ENCODE measurements at regions not wholly inside any gene's neighbourhood (a gene's known extent, or its start where the extent isn't known, plus 50 kb on each side); places are given as distances from the start of the nearest gene placed in this dataset.
"Not testable (repeated sequence)": the region's sequence is repeated elsewhere in the genome, so short reads cannot be mapped to it uniquely, and the experiment has no call there.

DNA sequence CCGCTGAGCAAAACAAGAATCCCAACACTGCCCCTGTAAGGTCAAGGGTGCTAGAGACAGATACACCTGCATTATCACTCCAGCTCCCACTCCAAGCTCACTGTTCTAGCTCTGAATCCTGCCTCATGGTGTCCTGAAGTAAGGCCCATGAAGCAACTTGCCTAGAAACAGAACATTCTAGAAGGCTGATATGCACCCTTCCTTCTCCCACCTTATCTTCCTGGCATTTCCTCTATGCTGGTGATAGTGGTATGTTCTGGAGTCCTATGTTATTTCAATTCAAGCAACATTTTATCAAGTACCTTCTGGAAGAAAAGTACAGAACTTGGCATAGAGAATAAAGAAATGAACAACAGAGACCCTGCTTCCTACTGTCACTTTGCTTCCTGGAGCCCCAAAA is 317.1 kb upstream of the KAZN start:
- intact Hi-C loops (cut with micrococcal nuclease; ENCODE audit: unreplicated experiment) = no loop called here
- H3K4me3 ChIP-seq = no peak overlapping the region
- no peaks in the 10 kb centered on the region for H3K36me3 ChIP-seq (ENCODE audit: low read depth)
- ChIA-PET POLR2A (ENCODE audit: unreplicated experiment) (no interaction called here), CTCF (no interaction called here)
- TF ChIP-seq, protein P1, sequence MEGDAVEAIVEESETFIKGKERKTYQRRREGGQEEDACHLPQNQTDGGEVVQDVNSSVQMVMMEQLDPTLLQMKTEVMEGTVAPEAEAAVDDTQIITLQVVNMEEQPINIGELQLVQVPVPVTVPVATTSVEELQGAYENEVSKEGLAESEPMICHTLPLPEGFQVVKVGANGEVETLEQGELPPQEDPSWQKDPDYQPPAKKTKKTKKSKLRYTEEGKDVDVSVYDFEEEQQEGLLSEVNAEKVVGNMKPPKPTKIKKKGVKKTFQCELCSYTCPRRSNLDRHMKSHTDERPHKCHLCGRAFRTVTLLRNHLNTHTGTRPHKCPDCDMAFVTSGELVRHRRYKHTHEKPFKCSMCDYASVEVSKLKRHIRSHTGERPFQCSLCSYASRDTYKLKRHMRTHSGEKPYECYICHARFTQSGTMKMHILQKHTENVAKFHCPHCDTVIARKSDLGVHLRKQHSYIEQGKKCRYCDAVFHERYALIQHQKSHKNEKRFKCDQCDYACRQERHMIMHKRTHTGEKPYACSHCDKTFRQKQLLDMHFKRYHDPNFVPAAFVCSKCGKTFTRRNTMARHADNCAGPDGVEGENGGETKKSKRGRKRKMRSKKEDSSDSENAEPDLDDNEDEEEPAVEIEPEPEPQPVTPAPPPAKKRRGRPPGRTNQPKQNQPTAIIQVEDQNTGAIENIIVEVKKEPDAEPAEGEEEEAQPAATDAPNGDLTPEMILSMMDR (conservative IDR thresholded peaks at IDR 0.05) = no peak
- TF ChIP-seq EZH2 (IDR thresholded peaks at IDR 0.05; ENCODE audit: low read depth) = no peak
- H2AFZ ChIP-seq = no peak overlapping the region
- no peaks in the 10 kb centered on the region for H3K9me3 ChIP-seq (ENCODE audit: insufficient read depth, low read depth)
- H3K4me1 ChIP-seq (replicated peaks; ENCODE audit: insufficient read depth) = no peaks in the 10 kb centered on the region
- peaks cover 9% of the 10 kb centered on the region; the same call in 1 of the 2 replicates for H3K27me3 ChIP-seq (ENCODE audit: insufficient read depth, low read depth)
- DNase-seq = no peak
- H3K4me2 ChIP-seq = no peak overlapping the region
- H3K9me2 ChIP-seq (ENCODE audit: insufficient read depth) = no peaks in the 10 kb centered on the region
- H3K79me2 ChIP-seq (ENCODE audit: low read depth) = no peaks in the 10 kb centered on the region
- H3F3A ChIP-seq (ENCODE audit: insufficient read depth, low read depth) = no peaks in the 10 kb centered on the region
- BruUV-seq (replicated peaks) = no TSS peak
- H4K20me1 ChIP-seq (ENCODE audit: insufficient read depth) = no peaks in the 10 kb centered on the region
- H3K27ac ChIP-seq = no peak overlapping the region

DNA sequence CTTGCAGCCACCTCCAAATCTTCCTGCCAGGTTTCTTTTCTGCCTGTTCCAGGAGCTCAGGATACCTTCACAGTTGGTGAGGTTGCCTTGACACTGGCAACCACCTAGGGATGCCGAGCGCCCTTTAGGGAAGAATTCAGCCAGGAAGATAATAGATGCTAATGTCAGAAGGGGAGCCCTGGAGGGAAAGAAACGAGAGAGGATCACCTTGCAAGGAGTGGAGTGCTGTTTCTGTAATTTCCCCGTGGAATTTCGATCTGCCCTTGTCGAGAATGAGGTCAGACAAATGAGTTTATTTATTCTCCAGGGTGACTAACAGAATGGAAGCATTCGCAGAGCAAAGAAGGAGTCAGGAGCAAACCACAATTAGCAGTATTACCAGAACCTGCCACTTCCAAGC is 315.8 kb upstream of the KAZN start:
- no TSS peak for BruUV-seq (replicated peaks)
- intact Hi-C loops (cut with micrococcal nuclease; ENCODE audit: unreplicated experiment) = no loop called here
- no peaks in the 10 kb centered on the region for H4K20me1 ChIP-seq (ENCODE audit: insufficient read depth)

DNA sequence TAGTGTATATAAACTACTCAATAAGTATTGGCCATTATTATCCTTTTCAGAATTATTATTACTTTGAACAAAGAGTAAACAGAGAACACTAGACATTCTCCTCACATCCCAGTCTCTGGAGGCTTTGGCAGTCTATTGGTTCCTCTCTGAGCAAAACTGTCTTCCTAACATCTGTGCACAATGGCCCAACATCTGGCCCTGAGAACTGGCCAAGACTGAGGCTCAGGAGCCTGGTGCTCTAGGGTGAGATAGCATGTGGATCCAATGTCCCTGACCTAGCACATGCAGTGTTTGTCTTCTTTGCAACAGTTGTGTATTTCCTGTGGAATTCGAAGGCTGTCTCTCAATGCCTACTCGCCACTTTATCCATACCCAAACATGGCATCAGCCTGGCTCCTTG is 313.2 kb upstream of the KAZN start:
- BruUV-seq (replicated peaks) = no TSS peak
- no peak overlapping the region for H3K4me3 ChIP-seq
- intact Hi-C loops (cut with micrococcal nuclease; ENCODE audit: unreplicated experiment) = no loop called here

More for the DNA sequence above, 315.8 kb upstream of the KAZN start:
- ChIA-PET POLR2A (ENCODE audit: unreplicated experiment) (no interaction called here), CTCF (no interaction called here)
- TF ChIP-seq, protein P1 (conservative IDR thresholded peaks at IDR 0.05) = no peak
- TF ChIP-seq EZH2 (IDR thresholded peaks at IDR 0.05; ENCODE audit: low read depth) = no peak
- Histone ChIP-seq H3K4me2 (no peak overlapping the region), H3K27me3 (ENCODE audit: insufficient read depth, low read depth) (peaks cover 9% of the 10 kb centered on the region; the same call in 1 of the 2 replicates), H3F3A (ENCODE audit: insufficient read depth, low read depth) (no peaks in the 10 kb centered on the region), H3K9me2 (ENCODE audit: insufficient read depth) (no peaks in the 10 kb centered on the region), H3K4me1 (replicated peaks; ENCODE audit: insufficient read depth) (no peaks in the 10 kb centered on the region), H3K27ac (no peak overlapping the region), H3K4me3 (no peak overlapping the region), H3K9me3 (ENCODE audit: insufficient read depth, low read depth) (no peaks in the 10 kb centered on the region), H3K36me3 (ENCODE audit: low read depth) (no peaks in the 10 kb centered on the region), H2AFZ (no peak overlapping the region), H3K79me2 (ENCODE audit: low read depth) (no peaks in the 10 kb centered on the region)
- DNase-seq = no peak

DNA sequence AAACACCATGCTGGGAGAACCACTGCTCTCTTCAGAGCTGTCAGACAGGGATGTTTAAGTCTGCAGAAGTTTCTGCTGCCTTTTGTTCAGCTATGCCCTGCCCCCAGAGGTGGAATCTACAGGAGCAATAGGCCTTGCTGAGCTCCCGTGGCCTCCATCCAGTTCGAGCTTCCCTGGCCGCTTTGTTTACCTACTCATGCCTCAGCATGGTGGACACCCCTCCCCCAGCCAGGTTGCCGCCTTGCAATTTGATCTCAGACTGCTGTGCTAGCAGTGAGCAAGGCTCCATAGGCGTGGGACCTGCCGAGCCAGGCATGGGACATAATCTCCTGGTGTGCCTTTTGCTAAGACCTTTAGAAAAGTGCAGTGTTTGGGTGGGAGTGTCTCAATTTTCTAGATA is 307.3 kb upstream of the KAZN start:
- H3K79me2 ChIP-seq (ENCODE audit: low read depth); POLR2A ChIA-PET (ENCODE audit: unreplicated experiment); H3K27ac ChIP-seq; H3K4me1 ChIP-seq (replicated peaks; ENCODE audit: insufficient read depth); intact Hi-C loops (cut with micrococcal nuclease; ENCODE audit: unreplicated experiment); H3K9me3 ChIP-seq (ENCODE audit: insufficient read depth, low read depth); H3K4me3 ChIP-seq; H3K36me3 ChIP-seq (ENCODE audit: low read depth); H2AFZ ChIP-seq; H3K4me2 ChIP-seq; H3K27me3 ChIP-seq (ENCODE audit: insufficient read depth, low read depth); CTCF ChIA-PET; BruUV-seq (replicated peaks); H3F3A ChIP-seq (ENCODE audit: insufficient read depth, low read depth); H4K20me1 ChIP-seq (ENCODE audit: insufficient read depth); H3K9me2 ChIP-seq (ENCODE audit: insufficient read depth): not testable (repeated sequence)
- peak in 1 of 2 experiments; percentile 0 for DNase-seq

More for the DNA sequence above, 313.2 kb upstream of the KAZN start:
- DNase-seq = no peak
- H2AFZ ChIP-seq = no peak overlapping the region
- ChIA-PET POLR2A (ENCODE audit: unreplicated experiment) (no interaction called here), CTCF (no interaction called here)
- H3F3A ChIP-seq (ENCODE audit: insufficient read depth, low read depth) = no peaks in the 10 kb centered on the region
- no peak overlapping the region for H3K27ac ChIP-seq
- H3K36me3 ChIP-seq (ENCODE audit: low read depth) = no peaks in the 10 kb centered on the region
- H3K79me2 ChIP-seq (ENCODE audit: low read depth) = no peaks in the 10 kb centered on the region
- no peaks in the 10 kb centered on the region for H3K9me3 ChIP-seq (ENCODE audit: insufficient read depth, low read depth)
- H3K4me1 ChIP-seq (replicated peaks; ENCODE audit: insufficient read depth) = no peaks in the 10 kb centered on the region
- H4K20me1 ChIP-seq (ENCODE audit: insufficient read depth) = no peaks in the 10 kb centered on the region
- no peaks in the 10 kb centered on the region for H3K27me3 ChIP-seq (ENCODE audit: insufficient read depth, low read depth)
- no peaks in the 10 kb centered on the region for H3K9me2 ChIP-seq (ENCODE audit: insufficient read depth)
- TF ChIP-seq, protein P1 (conservative IDR thresholded peaks at IDR 0.05) = no peak
- TF ChIP-seq EZH2 (IDR thresholded peaks at IDR 0.05; ENCODE audit: low read depth) = no peak
- H3K4me2 ChIP-seq = no peak overlapping the region

Data from PC-9 (cell line).